ENCODE measurements at regions not wholly inside any gene's neighbourhood (a gene's known extent, or its start where the extent isn't known, plus 50 kb on each side); places are given as distances from the start of the nearest gene placed in this dataset.

GRCh38 chr7:32248522-32248921 lies 178.3 kb upstream of the PDE1C start:
- TF ChIP-seq CTCF (IDR thresholded peaks at IDR 0.05) (no peak), POLR2AphosphoS5 (IDR thresholded peaks at IDR 0.05; ENCODE audit: insufficient read depth in 1 of 2, low read depth in 1 of 2) (no peak), POLR2A (IDR thresholded peaks at IDR 0.05) (no peak)

Data from vagina (tissue), 2 donors.